Activated CD4-positive, alpha-beta T cell treated with anti-CD3 and anti-CD28 coated beads for 24 hours (primary cell): ENCODE measurements at regions not wholly inside any gene's neighbourhood (a gene's known extent, or its start where the extent isn't known, plus 50 kb on each side); places are given as distances from the start of the nearest gene placed in this dataset.

Experiments used
- DNase-seq, 2 donors: peaks; one replicate each; pipeline ENCODE4 v3.0.0-alpha.2; 2020; ENCODE audit warnings: low read depth in 2 of 2

- no peak for DNase-seq
Observed at GRCh38 chr10:36232935-36233334, 590.8 kb upstream of the FZD8 start.

- no peak for DNase-seq
Observed at GRCh38 chr10:36224431-36224985, 582.4 kb upstream of the FZD8 start.

DNA sequence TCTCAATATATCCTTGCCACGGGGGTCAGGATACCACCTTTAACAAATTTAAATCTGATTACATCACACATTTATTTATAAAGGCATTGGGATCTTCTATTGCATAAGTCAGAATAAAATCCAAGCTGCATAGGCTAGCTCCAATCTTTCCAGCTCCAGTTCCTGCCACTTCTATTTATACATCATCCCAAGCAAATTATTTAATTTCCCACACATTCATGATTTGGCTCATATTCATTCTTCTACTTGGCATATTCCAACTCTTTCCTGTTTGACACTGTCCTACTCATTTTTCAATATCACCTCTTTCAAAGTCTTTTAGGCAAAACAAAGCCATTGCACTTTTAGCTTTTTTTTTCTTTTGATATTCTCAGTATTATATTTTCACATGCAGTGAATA, 579.0 kb upstream of the FZD8 start:
- no peak for DNase-seq

DNA sequence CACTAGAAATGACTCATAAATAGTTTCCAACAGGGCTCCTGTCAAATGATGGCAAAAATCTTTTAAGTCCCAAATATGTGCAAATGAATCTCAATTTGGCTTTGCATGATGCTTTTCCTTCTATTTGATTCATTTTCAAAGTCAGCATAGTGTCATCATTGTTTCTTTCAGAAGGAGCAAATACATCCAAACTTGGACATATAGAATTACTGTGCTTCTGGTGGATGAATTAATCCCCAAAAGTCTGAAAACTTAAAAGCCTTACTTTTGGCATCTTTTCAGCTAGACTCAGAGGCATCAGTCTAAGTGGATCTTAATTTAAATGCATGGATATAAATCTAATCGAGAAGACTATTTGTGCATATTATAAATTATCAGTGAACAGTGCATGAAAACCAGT, 578.1 kb upstream of the FZD8 start:
- no peak for DNase-seq

GRCh38 chr10:36211856-36212255, 569.8 kb upstream of the FZD8 start:
- DNase-seq: no peak

- DNase-seq: no peak
Observed at GRCh38 chr10:36209480-36209879, 567.4 kb upstream of the FZD8 start.

DNA sequence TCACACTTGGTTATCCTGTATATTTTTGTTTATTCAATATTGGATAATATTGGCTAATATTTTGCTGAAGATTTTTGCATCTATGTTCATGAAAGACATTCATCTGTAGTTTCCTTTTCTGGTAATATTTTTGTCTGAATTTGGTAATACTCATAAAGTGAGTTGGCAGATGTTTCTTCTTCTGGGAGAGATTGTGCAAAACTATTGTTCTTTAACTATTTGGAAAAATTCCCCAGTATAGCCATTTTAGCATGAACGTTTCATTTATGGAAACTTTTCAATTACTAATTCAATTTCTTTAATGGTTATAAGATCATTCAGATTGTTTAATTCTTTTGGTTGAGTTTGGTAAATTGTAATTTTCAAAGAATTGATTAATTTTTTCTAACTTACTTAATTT, 560.8 kb upstream of the FZD8 start:
- no peak for DNase-seq

DNA sequence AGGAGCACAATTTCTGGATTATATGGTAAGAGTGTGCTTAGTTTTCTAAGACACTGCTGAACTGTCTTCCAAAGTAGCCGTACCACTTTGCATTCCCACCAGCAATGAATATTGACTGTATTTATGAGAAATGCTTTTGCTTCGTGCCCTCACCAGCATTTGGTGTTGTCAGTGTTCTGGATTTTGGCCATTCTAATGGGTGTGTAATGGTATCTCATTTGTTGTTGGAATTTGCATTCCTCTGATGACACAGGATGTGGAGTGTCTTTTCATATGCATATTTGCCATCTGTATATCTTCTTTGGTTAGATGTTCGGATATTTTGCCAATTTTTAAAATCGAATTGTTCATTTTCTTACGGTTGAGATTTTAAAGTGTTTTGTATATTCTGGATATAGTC, 558.5 kb upstream of the FZD8 start:
- DNase-seq: no peak

DNA sequence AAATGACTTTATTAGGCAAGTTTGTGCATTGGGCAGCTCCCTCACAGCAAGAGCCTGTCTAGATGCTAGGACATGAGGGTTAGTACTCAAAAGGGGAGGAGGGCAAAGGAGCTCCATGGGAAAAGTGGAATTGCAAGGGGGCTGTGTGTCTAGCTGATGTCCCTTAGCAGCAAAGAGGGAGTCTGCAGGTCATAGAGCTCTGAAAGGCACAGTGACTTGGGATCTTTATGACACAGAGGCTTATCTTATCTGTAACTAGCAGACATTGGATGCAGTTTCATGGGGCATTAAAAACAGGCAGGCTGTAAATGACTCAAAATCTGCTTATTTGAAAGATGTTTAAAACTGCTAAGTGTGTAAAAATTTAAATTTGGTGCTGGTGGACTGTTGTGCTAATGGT, 556.2 kb upstream of the FZD8 start:
- DNase-seq: no peak

GRCh38 chr10:36195364-36195763, 553.3 kb upstream of the FZD8 start:
- DNase-seq: no peak

GRCh38 chr10:36194276-36194675, 552.2 kb upstream of the FZD8 start:
- no peak for DNase-seq

DNA sequence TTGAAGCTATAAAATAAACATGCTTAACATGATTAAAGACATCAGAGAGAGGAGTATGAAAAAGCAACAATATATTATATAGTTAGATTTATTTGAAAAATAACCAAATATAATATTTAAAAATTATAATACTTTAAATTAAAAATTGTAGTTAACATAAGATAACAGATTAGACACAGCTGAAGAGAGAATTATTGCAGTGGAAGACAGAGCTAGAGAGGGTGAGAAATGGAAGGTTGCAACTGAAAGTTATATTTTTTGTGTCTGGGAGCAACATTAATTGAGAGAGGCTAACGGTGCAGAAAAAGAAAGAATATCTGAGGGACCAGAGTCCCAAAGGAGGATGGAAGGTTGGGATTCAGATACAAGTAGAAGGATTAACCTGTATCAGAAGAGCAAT, 548.9 kb upstream of the FZD8 start:
- DNase-seq: no peak

- no peak for DNase-seq
Observed at GRCh38 chr10:36188461-36188860, 546.4 kb upstream of the FZD8 start.

DNA sequence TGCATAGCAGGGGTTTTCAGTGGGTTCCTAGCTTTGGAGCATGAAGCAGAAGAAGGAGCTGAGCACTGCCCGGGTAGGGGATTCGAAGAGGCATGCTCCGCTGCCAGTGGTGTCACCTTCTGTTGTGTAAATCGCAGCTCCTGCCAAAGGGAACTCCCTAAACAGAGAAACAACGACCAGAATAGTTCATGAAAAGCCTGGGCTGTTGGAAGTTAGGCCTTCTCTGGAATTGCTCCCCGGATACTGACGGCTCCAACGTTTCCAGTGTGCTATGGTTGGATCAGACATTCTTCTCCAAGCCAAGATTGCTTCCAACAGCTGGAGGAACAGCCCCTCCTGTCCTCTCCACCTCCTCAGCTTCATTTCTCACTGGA, 546.0 kb upstream of the FZD8 start:
- DNase-seq: no peak

- no peak for DNase-seq
Observed at GRCh38 chr10:36187380-36188079, 545.4 kb upstream of the FZD8 start.

GRCh38 chr10:36185097-36185496, 543.0 kb upstream of the FZD8 start:
- no peak for DNase-seq

DNA sequence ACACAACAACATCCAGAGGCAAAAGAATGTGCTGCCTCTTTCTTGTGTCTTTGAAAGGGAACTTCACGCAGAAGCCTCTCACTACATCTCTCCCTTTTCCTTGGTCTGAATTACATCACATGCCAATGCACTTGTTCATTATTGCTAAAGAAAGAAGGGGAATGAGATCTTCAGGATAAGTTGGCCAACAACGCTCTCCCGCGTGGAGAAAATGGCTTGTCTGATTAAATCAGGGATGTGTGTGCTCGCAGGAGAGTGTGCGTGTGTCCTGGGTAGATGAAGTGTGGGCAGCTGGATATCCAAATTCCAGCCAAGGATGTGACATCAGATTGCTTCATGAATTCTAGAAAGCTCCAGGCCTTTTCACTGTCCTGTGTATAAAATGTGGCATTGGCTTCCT, 541.6 kb upstream of the FZD8 start:
- no peak for DNase-seq

- DNase-seq: no peak
Observed at GRCh38 chr10:36183056-36183455, 541.0 kb upstream of the FZD8 start.

- no peak for DNase-seq
Observed at GRCh38 chr10:36182606-36183005, 540.5 kb upstream of the FZD8 start.

GRCh38 chr10:36182179-36182566, 540.1 kb upstream of the FZD8 start:
- DNase-seq: no peak

DNA sequence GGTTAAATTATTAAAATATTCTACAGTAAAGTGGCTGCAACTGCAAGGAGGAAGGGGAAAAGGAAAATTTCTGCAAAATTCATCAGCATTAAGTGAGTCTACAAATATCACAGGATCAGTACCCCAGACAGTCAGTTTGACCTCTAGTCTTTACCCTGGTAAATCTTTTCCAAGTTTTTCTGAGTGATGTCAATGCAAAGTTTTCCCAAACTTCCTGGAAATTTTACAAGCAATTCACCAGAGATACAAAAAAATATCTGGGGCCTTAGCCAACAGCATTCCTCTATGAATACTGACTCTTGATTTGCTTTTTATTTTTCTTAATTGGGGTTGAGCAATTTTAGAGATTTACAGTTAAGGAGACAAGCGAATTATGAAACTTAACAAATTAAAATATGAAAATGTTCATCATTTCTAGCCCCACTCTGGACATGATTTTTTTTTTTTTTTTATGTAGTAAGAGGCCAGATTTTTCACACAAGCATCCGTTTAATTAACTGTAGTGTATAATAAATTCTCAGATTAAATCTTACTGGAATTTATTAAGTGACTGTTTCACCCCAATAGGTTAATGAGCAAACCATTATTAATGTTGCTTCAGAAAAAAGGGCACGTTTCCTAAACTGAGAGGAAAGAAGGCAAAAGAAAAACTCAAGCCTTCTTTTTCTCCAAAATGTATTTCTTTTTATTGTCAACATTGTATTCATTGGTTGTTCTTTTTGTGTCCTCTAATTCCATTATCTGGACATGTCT, 539.5 kb upstream of the FZD8 start:
- DNase-seq: no peak

GRCh38 chr10:36178616-36179015, 536.5 kb upstream of the FZD8 start:
- no peak for DNase-seq

DNA sequence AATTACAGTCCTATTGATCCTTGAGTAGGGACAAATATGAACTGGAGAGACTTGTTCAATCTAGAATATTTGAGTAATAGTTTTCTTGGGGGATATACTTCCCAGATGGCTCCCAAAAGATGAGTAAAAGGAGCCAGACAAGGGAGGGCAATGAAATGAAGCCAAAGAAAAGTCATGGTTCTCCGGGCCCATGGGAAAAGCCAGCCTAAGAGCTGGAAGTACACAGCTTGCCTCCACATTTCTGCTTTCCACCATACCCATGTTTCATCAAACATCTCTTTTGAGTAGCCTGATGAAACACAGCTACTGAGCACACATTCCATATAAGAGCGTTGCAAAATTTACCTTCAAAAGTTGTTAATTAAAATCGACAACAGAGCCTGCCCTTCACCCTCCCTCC, 535.0 kb upstream of the FZD8 start:
- DNase-seq: no peak
